Osteoblast (primary cell): ENCODE measurements at regions not wholly inside any gene's neighbourhood (a gene's known extent, or its start where the extent isn't known, plus 50 kb on each side); places are given as distances from the start of the nearest gene placed in this dataset.

ENCODE experiments used
- DNase-seq: peaks from one replicate; pipeline ENCODE4 v3.0.0; 2011; ENCODE audit warnings: low spot score, mixed read lengths; ENCODE audit not compliant: insufficient read length; ENCODE audit errors: missing footprints
- H2AFZ ChIP-seq: 2 replicates; pipeline ENCODE4 v1.6.0; 2011; ENCODE audit warnings: mild to moderate bottlenecking, low read length
- H3K27ac ChIP-seq: 2 replicates; pipeline ENCODE4 v1.5.1; 2011; ENCODE audit warnings: mild to moderate bottlenecking, low read depth, low read length, moderate library complexity
- H3K27me3 ChIP-seq: 2 replicates; pipeline ENCODE4 v1.6.0; 2012; ENCODE audit warnings: mild to moderate bottlenecking, control low read depth, inconsistent platforms, low read length, moderate library complexity; ENCODE audit not compliant: insufficient read depth
- H3K36me3 ChIP-seq: 2 replicates; pipeline ENCODE4 v1.5.1; 2011; ENCODE audit warnings: mild to moderate bottlenecking, low read length, control low read depth, moderate library complexity; ENCODE audit not compliant: insufficient read depth
- H3K4me1 ChIP-seq: 2 replicates; pipeline ENCODE4 v1.5.1; 2011; ENCODE audit warnings: mild to moderate bottlenecking, low read length, control low read depth, moderate library complexity; ENCODE audit not compliant: insufficient read depth
- H3K4me2 ChIP-seq: 2 replicates; pipeline ENCODE4 v1.6.0; 2011; ENCODE audit warnings: mild to moderate bottlenecking, low read length; ENCODE audit not compliant: insufficient read depth
- H3K4me3 ChIP-seq: fragments of 200-600 bp; sonication (generic); 3 replicates; pipeline ENCODE4 v1.5.1; 2012; ENCODE audit warnings: mild to moderate bottlenecking, low read length, inconsistent platforms; ENCODE audit not compliant: insufficient read depth
- H3K79me2 ChIP-seq: 2 replicates; pipeline ENCODE4 v1.6.0; 2012; ENCODE audit warnings: mild to moderate bottlenecking, low read length, control low read depth, inconsistent platforms; ENCODE audit not compliant: insufficient read depth
- H3K9me3 ChIP-seq: 2 replicates; pipeline ENCODE4 v1.5.1; 2011; ENCODE audit warnings: low read depth, low read length, control low read depth
- H4K20me1 ChIP-seq: 2 replicates; pipeline ENCODE4 v1.6.0; 2012; ENCODE audit warnings: mild to moderate bottlenecking, low read length, control low read depth; ENCODE audit not compliant: insufficient read depth
- TF ChIP-seq, protein P1 (sequence below): IDR thresholded peaks from 2 replicates; pipeline ENCODE4 v1.5.1; 2011; ENCODE audit warnings: mild to moderate bottlenecking, low read depth, low read length, moderate library complexity; ENCODE audit errors: extremely low read depth

DNA sequence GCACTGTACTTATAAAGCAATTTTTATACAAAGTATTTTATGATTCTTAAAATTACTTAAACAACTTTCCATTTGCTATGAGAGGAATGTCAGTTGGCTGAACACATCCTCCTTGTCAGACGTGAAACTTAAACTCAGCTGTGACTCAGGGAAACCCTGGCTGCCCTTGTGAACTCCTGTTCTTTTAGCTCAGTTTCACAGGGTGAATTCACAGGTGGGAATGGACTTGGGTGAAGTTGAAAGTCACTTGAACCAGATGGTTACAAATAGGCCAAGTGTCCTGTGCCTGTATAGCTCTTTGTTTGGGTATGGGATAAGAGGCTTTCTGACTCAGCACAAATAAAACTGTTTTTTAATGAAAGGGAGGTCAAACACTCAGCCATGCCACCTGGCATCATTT, 67.4 kb upstream of the FAM47B start:
- H3K4me3 ChIP-seq = no peak overlapping the region
- H3K27me3 ChIP-seq = no peaks in the 10 kb centered on the region
- no peak overlapping the region for H2AFZ ChIP-seq
- H3K27ac ChIP-seq = peak overlapping the region; percentile 47
- no peaks in the 10 kb centered on the region for H4K20me1 ChIP-seq
- peak; percentile 57 for DNase-seq
- TF ChIP-seq, protein P1, sequence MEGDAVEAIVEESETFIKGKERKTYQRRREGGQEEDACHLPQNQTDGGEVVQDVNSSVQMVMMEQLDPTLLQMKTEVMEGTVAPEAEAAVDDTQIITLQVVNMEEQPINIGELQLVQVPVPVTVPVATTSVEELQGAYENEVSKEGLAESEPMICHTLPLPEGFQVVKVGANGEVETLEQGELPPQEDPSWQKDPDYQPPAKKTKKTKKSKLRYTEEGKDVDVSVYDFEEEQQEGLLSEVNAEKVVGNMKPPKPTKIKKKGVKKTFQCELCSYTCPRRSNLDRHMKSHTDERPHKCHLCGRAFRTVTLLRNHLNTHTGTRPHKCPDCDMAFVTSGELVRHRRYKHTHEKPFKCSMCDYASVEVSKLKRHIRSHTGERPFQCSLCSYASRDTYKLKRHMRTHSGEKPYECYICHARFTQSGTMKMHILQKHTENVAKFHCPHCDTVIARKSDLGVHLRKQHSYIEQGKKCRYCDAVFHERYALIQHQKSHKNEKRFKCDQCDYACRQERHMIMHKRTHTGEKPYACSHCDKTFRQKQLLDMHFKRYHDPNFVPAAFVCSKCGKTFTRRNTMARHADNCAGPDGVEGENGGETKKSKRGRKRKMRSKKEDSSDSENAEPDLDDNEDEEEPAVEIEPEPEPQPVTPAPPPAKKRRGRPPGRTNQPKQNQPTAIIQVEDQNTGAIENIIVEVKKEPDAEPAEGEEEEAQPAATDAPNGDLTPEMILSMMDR = no peak
- H3K4me1 ChIP-seq = peaks cover 18% of the 10 kb centered on the region
- H3K4me2 ChIP-seq = peak overlapping the region; percentile 9
- no peaks in the 10 kb centered on the region for H3K79me2 ChIP-seq
- H3K36me3 ChIP-seq = no peaks in the 10 kb centered on the region
- H3K9me3 ChIP-seq = no peaks in the 10 kb centered on the region

GRCh38 chrX:34877436-34877835, 65.2 kb upstream of the FAM47B start:
- H3K79me2 ChIP-seq = no peaks in the 10 kb centered on the region
- no peaks in the 10 kb centered on the region for H3K36me3 ChIP-seq
- H3K4me1 ChIP-seq = peaks cover 22% of the 10 kb centered on the region
- no peak overlapping the region for H3K4me2 ChIP-seq
- no peaks in the 10 kb centered on the region for H4K20me1 ChIP-seq
- no peaks in the 10 kb centered on the region for H3K9me3 ChIP-seq
- no peak for DNase-seq
- no peaks in the 10 kb centered on the region for H3K27me3 ChIP-seq
- TF ChIP-seq, protein P1 = no peak
- H3K4me3 ChIP-seq = no peak overlapping the region
- no peak overlapping the region for H2AFZ ChIP-seq
- peak overlapping the region; percentile 23 for H3K27ac ChIP-seq

- Histone ChIP-seq H3K4me3 (no peak overlapping the region), H3K36me3 (no peaks in the 10 kb centered on the region), H3K4me1 (peaks cover 22% of the 10 kb centered on the region), H3K27me3 (no peaks in the 10 kb centered on the region), H3K9me3 (no peaks in the 10 kb centered on the region), H3K27ac (no peak overlapping the region), H4K20me1 (no peaks in the 10 kb centered on the region), H2AFZ (no peak overlapping the region), H3K4me2 (no peak overlapping the region), H3K79me2 (no peaks in the 10 kb centered on the region)
- TF ChIP-seq, protein P1 = no peak
- no peak for DNase-seq
These were observed 63.2 kb upstream of the FAM47B start for GRCh38 chrX:34879346-34879745.

DNA sequence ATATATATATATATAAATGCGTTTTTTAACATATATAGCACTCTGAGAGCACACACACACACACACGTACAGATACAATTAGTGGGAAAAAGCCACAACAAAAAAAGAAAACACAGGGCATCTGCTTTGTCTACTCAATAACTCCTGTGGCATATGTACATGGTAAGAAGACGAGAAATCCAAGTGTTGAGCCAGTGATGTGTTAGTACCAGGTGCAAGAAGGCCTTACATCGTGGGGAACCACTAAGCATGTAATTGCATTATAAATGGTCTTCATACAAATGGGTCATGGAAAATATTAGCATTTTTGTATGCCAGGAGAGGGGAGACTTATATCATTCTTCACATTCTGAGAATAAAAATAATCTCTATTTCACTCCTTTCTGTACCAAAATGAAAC, 62.7 kb upstream of the FAM47B start:
- no peaks in the 10 kb centered on the region for H3K36me3 ChIP-seq
- H3K79me2 ChIP-seq = no peaks in the 10 kb centered on the region
- H3K4me3 ChIP-seq = no peak overlapping the region
- no peak for DNase-seq
- no peaks in the 10 kb centered on the region for H3K9me3 ChIP-seq
- H3K4me2 ChIP-seq = no peak overlapping the region
- H3K27ac ChIP-seq = no peak overlapping the region
- peaks cover 23% of the 10 kb centered on the region for H3K4me1 ChIP-seq
- no peaks in the 10 kb centered on the region for H4K20me1 ChIP-seq
- H3K27me3 ChIP-seq = no peaks in the 10 kb centered on the region
- TF ChIP-seq, protein P1 = no peak
- H2AFZ ChIP-seq = no peak overlapping the region
